T follicular helper cell (primary cell): ENCODE measurements at regions not wholly inside any gene's neighbourhood (a gene's known extent, or its start where the extent isn't known, plus 50 kb on each side); places are given as distances from the start of the nearest gene placed in this dataset.
"Not testable (repeated sequence)": the region's sequence is repeated elsewhere in the genome, so short reads cannot be mapped to it uniquely, and the experiment has no call there.

ENCODE experiments used
- DNase-seq: peaks from one replicate; pipeline ENCODE4 v3.0.0-alpha.2; 2020; ENCODE audit warnings: low read depth

- not testable (repeated sequence) for DNase-seq
Measured at GRCh38 chr7:36065563-36066342, 87.3 kb upstream of the EEPD1 start.

DNA sequence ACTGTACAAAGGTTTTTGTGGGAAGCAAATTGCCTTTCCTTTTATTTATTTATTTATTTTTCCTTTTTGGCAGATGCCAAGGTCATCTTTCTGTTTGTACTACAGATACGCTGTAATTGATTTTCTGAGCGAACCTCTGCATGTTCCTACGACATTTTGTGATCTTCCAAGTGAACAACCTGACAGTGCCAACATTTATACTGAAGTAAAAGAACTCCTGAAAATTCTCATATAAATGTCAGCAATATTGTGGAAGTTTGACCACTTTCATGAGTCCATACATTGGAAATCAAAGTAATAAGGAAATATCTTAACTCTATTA, 86.8 kb upstream of the EEPD1 start:
- no peak for DNase-seq

DNA sequence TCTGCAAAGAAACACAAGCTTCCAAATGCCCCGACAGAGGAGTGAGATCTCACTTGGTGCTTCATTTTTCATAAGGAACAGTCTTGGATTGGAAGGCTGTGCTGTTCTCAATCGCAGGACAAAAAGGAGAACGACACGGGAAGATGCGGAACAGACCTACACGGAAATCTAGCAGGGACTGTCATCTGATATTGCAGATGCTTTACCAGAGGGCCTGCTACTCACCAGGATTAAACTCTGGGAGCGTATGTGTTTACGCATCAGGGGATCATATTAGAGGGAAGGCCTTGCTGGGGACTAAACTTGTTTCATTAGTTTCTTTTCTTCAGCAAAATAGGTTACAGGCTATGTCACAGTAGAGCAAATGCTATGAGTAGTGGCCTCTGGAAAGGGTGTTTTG, 82.8 kb upstream of the EEPD1 start:
- DNase-seq = no peak

DNA sequence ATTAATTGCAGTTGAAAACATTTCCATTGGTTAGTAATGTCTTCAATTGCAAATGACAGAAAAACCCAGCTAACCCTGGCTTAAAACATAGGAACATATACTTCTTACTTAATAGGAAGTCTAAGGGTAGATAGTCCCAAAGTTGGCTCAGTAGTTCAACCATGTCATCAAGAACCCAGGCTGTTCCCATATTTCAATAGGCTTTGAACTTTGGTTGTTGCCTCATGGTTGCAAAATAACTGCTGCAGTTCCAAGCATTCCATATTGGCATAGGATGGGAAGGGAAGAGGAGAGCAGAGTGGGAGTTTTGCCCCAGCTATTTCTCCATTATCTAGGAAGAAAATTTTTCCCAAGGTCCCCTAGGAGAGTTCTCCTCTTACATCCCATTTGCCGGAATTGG, 81.4 kb upstream of the EEPD1 start:
- no peak for DNase-seq

- DNase-seq = no peak
Measured at GRCh38 chr7:36072620-36073019, 80.4 kb upstream of the EEPD1 start.

- no peak for DNase-seq
Measured at GRCh38 chr7:36075561-36075960, 77.5 kb upstream of the EEPD1 start.

DNA sequence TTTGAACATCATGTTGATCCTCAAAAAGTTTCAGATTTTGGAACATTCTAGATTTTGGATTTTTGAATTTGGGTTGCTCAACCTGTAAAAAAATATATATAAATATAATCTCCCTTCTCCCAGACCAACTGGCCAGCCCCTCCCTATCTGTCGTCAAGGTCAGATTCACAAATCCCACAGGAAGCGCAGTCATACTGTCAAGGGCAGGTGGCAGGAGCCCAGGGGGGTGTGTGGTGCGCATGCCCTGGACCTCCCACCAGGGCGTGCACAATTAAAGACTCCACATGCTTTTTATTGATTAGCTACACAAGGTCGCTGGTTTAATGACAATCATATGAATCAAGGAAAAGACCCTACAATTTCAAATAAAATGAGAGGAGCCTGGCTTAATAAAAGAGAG, 77.0 kb upstream of the EEPD1 start:
- DNase-seq = no peak

GRCh38 chr7:36078816-36079360, 74.2 kb upstream of the EEPD1 start:
- DNase-seq = no peak

DNA sequence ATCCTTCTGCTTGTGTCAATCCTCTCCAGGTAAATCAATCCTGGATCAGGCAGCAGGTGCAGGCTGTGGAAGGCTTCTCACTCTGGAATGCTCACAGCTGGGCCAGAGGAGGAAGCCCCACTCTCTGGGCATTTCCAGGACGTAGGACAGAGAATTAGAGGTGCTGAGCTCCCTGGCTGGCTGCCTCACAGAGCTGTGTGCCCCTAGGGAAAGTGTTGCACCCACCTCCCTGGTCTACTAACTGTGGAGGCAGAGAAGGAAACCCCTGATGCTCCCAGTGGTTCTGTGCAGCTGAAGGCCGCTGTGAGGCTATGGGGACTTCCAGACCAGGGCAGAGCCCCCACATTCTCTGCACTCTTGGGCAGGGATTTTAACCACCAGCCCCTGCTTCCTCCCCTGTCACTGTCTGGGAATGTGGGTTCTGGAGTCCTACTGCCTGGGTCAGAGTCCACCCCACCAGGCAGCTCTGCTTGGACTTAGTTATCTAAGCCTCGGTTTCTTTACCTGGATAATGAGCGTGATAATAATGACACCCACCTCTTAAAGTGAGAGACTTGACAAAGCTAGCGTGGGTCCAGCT, 73.5 kb upstream of the EEPD1 start:
- DNase-seq = no peak

DNA sequence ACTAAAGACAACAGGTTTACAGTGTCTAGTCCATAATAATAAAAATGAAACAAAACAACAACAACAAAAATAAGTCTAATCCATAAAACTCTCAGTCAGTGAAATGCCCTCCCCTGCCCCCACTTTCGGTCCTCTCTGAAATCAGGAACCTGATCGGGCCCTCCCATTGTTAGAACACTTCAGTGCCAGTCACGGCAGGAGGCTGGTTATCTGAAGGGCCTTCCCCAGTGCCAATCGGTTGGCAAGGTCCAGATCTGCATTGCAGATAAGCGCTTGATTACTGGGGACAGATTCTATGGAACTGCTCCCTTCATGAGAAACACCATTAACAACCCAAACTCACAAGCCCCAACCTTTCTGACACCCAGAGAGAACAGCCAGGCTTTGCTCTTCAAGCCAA, 72.2 kb upstream of the EEPD1 start:
- DNase-seq = no peak

DNA sequence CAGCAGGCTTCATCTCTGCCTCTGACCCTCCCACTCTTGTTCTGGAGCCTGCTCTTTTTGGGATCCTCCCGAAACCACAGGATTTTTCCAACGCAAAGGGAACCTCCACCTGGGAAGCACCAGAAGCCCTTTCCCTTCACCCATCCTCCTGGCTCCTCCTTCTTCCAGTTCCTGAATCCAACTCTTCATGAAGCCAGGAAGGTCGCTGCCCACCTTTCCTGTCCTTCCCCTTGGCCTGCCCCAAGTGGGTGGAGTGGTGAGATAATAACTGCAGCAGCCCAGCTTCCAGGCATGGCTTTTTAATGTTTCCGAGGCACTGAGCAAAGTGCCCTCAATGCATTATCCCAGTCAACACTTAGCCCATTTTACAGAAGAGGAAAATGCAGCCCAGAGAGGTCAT, 70.8 kb upstream of the EEPD1 start:
- DNase-seq = no peak

DNA sequence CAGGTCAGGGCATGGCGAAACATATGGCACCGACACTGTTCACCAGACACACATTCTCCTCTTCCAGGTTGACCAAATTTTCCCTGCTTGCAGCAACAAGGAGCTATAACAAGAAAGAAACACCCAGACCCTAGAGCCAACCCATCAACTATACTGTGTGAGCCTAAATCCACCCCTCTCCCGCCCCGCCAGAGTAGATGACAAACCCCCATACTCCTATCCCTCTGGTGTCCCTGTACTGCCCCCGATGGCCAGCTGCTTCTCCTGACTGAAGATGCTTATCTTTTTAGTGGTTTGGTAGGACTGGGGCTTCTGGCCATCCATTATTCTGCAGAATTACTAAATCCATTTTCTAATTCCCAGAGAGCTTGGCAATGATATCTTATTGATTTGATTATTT, 70.1 kb upstream of the EEPD1 start:
- DNase-seq = no peak

- DNase-seq = no peak
Measured at GRCh38 chr7:36083626-36084380, 69.3 kb upstream of the EEPD1 start.

- no peak for DNase-seq
Measured at GRCh38 chr7:36084485-36085091, 68.5 kb upstream of the EEPD1 start.

DNA sequence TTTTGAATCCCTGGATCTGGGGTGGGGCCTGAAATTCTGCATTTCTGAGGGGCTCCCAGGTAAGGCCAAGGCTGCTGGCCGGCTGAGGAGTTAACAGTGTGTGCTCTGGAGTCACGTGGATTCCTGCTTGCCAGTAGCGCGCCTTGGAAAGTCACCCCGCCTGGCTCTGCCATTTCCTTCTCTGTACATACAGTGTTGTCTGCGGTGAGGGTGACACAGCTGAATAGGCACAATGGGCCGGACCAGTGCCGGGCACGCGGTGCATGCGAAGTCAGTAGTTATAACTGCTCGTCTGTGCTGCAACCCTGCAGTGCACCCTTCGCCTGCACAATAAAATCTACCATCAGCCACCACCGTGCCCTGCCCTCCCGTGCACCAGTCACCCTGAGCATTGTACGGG, 68.0 kb upstream of the EEPD1 start:
- DNase-seq = no peak

- no peak for DNase-seq
Measured at GRCh38 chr7:36086571-36086970, 66.5 kb upstream of the EEPD1 start.

- no peak for DNase-seq
Measured at GRCh38 chr7:36088553-36088952, 64.5 kb upstream of the EEPD1 start.

DNA sequence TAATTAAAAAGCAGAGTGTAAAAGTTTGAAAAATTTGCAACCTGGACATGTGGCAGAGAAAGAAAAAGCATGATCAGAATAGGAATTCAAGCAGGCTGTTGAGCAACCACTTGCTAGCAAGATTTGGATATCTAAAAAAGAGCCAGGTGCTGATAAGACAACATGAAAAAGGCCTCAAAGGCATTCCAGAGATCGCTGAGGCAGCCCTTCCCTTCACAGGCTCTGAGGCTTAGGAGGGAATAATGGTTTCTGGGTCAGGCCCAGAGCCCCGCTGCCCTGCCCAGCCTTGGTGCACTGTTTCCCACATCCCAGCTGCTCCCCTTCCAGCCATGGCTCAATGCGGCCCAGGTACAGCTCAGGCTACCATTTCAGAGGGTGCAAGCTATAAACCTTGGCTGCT, 64.1 kb upstream of the EEPD1 start:
- no peak for DNase-seq

DNA sequence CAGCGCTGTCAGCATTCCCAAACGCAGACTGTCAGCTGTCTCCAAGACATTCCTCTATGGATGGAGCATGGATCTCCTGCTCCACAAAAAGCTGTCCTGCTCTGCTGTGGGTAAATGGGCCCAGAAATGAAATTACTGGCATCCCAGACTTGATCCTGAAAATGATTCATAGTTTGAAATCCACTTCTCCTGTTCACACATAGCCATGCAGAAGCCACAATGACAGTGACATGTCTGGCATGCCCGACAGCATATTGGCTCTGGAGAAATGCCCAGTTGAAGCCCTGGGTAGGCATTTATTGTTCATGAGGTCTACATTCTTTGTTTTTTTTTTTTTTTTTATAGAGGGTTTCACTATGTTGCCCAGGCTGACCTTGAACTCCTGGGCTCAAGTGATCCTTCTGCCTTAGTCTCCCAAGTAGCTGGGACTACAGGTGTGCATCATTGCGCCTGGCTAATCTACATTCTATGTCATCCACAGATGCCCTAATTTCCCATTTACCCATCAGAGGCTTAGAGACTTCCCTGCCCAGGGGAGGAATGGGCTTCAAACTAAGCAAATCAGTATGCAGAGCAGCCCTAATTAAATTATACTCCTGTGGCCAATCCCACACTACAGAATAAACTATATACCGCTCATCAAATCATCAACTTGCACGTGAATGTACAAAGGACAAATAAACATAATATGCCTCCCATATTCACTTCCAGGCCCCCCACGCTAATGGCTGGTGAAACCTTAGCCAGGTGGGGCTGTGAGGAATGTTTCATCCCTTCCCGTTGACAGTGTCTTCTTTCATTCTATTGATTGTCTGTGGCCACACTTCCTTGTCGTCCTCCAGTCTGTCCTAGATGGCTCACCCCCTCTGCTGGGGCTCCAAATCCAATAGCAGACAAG, 61.8 kb upstream of the EEPD1 start:
- no peak for DNase-seq

GRCh38 chr7:36091874-36092176, 61.2 kb upstream of the EEPD1 start:
- no peak for DNase-seq

- no peak for DNase-seq
Measured at GRCh38 chr7:36092221-36092771, 60.8 kb upstream of the EEPD1 start.
